ENCODE measurements at regions not wholly inside any gene's neighbourhood (a gene's known extent, or its start where the extent isn't known, plus 50 kb on each side); places are given as distances from the start of the nearest gene placed in this dataset.

DNA sequence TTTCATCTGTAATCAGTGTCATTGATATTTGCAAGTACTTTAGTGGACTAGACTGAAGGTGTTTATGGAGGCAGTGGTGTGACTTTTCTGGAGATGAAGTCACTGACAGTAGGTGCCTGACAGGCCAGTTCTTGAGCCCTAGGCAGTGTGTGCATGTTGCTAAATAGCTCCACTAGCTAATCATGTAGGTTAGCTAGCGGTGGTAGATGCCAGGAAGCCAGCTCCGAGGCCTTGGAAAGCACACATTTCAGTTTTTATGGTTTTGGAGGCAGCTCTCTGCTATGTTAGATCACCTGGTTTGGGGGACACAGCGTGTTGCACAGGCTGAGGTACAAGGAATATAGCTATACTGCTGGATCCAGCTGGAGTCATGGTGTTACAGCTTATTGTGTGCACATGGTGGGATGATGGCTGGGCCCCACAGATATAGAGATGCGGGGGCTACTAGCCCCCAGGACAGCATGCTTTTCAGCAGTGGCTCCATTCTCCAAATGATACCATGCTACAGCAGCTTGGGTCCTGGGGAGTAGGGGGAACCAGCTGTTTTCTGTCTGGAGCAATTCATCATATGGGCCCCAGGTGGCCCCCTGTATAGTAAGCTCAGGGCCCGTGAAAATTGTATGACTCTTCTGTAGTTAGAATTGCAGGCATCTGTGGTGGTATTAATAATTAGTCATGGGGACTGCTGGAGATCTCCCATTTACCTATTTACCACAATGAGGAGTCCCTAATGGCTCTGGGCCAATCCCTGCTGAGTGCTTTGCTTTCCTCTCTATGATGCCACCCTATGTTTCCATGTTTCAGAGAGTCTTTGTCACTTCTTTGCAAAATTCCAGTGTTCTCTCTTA is 367.2 kb upstream of the LMO3 start:
- no peaks in the 10 kb centered on the region for H3K9me3 Mint-ChIP-seq (ENCODE audit: low read depth)
- no peak for DNase-seq (ENCODE audit: low spot score)
- H3K4me3 Mint-ChIP-seq (ENCODE audit: unreplicated experiment), result no peak overlapping the region
- H3K27ac Mint-ChIP-seq (ENCODE audit: unreplicated experiment), result no peak overlapping the region
- no peaks in the 10 kb centered on the region for H3K27me3 Mint-ChIP-seq (ENCODE audit: low read depth)
- H3K4me1 Mint-ChIP-seq (ENCODE audit: low read depth), result peaks cover 5% of the 10 kb centered on the region
- TF ChIP-seq CTCF (IDR thresholded peaks at IDR 0.05), result no peak
- no peaks in the 10 kb centered on the region for H3K36me3 Mint-ChIP-seq (ENCODE audit: low read depth)

DNA sequence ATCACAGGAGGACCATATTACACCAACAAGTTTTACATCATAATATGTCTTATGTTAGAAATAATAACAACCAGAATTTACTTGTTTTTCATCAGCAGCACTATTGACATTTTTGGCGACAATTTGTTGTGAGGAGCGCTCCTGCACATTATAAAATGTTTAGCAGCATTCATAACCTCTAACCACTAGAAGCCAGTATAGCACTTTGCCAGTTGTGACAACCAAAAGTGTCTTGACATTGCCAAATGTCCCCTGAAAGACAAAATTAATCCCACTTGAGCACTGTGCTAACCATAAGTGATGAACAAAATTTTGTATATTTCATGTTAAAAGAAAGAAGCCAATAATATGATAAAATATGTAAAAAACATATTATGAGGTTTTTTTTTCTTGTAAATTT is 356.9 kb upstream of the LMO3 start:
- Mint-ChIP-seq H3K27ac (ENCODE audit: unreplicated experiment) (no peak overlapping the region), H3K27me3 (ENCODE audit: low read depth) (peaks cover 4% of the 10 kb centered on the region), H3K36me3 (ENCODE audit: low read depth) (no peaks in the 10 kb centered on the region), H3K4me1 (ENCODE audit: low read depth) (no peaks in the 10 kb centered on the region), H3K9me3 (ENCODE audit: low read depth) (no peaks in the 10 kb centered on the region), H3K4me3 (ENCODE audit: unreplicated experiment) (no peak overlapping the region)
- peak; percentile 13 for TF ChIP-seq CTCF (IDR thresholded peaks at IDR 0.05)
- no peak for DNase-seq (ENCODE audit: low spot score)

GRCh38 chr12:16955083-16955657 is 349.2 kb upstream of the LMO3 start:
- DNase-seq (ENCODE audit: low spot score), result no peak
- no peaks in the 10 kb centered on the region for H3K9me3 Mint-ChIP-seq (ENCODE audit: low read depth)
- no peaks in the 10 kb centered on the region for H3K27me3 Mint-ChIP-seq (ENCODE audit: low read depth)
- TF ChIP-seq CTCF (IDR thresholded peaks at IDR 0.05), result no peak
- H3K36me3 Mint-ChIP-seq (ENCODE audit: low read depth), result no peaks in the 10 kb centered on the region
- no peaks in the 10 kb centered on the region for H3K4me1 Mint-ChIP-seq (ENCODE audit: low read depth)
- H3K27ac Mint-ChIP-seq (ENCODE audit: unreplicated experiment), result no peak overlapping the region
- no peak overlapping the region for H3K4me3 Mint-ChIP-seq (ENCODE audit: unreplicated experiment)

DNA sequence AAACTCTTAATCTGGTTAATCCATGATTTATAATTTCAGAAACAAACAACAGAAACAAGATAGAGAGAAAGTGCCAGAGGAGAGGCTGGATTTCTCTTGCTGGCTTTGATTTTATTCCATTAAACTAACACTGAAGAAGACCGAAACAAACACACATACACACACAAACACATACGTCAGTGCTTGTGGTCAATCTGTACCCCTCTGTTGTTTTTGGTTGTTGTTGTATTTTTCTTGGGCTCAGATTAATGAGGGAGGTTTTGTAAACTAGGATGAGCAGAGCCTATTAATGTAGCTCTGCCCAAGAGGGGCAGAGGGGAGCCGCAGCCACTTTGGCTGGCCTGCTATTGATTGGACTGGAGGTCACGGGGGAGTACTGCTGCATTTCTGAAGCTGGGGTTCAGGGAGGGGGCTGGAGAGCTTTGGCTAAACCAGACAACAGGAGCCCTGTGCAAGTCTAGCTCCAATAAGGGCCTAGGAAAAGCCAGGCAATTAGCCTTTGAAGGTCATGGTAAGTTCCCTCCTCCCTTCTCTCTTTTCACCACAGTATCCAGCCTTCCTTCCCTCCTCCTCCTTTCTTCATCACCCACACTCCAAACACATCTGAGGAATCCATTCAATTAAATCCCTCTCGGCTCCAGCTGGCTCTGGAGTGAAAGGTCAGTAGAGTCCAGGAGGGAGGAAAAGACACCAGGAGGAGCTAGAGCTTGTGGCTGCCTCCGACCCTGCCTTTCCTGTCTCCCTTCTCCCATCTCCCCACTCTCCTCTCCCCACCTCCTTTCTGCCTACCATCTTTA is 344.1 kb upstream of the LMO3 start:
- Mint-ChIP-seq H3K4me1 (ENCODE audit: low read depth) (no peaks in the 10 kb centered on the region), H3K27me3 (ENCODE audit: low read depth) (peaks cover 3% of the 10 kb centered on the region), H3K9me3 (ENCODE audit: low read depth) (no peaks in the 10 kb centered on the region), H3K4me3 (ENCODE audit: unreplicated experiment) (no peak overlapping the region), H3K36me3 (ENCODE audit: low read depth) (no peaks in the 10 kb centered on the region), H3K27ac (ENCODE audit: unreplicated experiment) (no peak overlapping the region)
- DNase-seq (ENCODE audit: low spot score), result peak; percentile 12
- TF ChIP-seq CTCF (IDR thresholded peaks at IDR 0.05), result no peak

DNA sequence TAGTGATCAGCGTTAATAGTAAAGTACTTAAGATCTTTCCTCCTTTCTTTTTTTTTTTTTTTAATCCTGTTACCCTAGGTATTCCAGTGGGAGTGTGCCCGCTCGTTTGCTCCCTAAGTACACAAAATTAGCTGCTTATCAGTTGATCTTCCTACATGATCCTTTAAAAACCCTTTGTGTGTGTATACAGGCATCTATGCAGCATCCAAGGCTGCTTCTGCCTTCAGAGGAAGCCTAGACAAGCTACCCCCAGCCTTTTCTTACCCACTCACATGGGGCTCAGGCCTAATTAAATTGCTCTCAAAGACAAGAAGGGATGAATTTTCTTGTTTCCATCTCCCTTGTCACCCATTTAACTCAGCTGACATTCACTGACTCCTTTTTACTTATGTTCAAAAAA is 343.4 kb upstream of the LMO3 start:
- Mint-ChIP-seq H3K9me3 (ENCODE audit: low read depth) (no peaks in the 10 kb centered on the region), H3K36me3 (ENCODE audit: low read depth) (no peaks in the 10 kb centered on the region), H3K27ac (ENCODE audit: unreplicated experiment) (no peak overlapping the region), H3K27me3 (ENCODE audit: low read depth) (peaks cover 3% of the 10 kb centered on the region), H3K4me1 (ENCODE audit: low read depth) (no peaks in the 10 kb centered on the region), H3K4me3 (ENCODE audit: unreplicated experiment) (no peak overlapping the region)
- DNase-seq (ENCODE audit: low spot score), result no peak
- no peak for TF ChIP-seq CTCF (IDR thresholded peaks at IDR 0.05)
